ENCODE measurements at regions not wholly inside any gene's neighbourhood (a gene's known extent, or its start where the extent isn't known, plus 50 kb on each side); places are given as distances from the start of the nearest gene placed in this dataset.

- Histone ChIP-seq H3K9me3 (ENCODE audit: control insufficient read depth, low read depth, low read length) (no peaks in the 10 kb centered on the region), H3K27ac (ENCODE audit: control insufficient read depth, insufficient read depth, low read length) (no peak overlapping the region), H3K36me3 (ENCODE audit: control insufficient read depth in 2 of 2, extremely low read depth in 1 of 2, insufficient read depth in 2 of 2, low read length in 2 of 2) (no peaks in the 10 kb centered on the region), H3K27me3 (ENCODE audit: control insufficient read depth, extremely low read depth, insufficient read depth, low read length) (no peaks in the 10 kb centered on the region), H4K20me1 (ENCODE audit: control insufficient read depth, extremely low read depth, insufficient read depth, low read length) (no peaks in the 10 kb centered on the region), H3K9ac (ENCODE audit: control insufficient read depth, extremely low read depth, insufficient read depth, low read length) (no peak overlapping the region), H2AFZ (ENCODE audit: control insufficient read depth, low read length) (no peak overlapping the region), H3K4me3 (ENCODE audit: control insufficient read depth in 2 of 3, extremely low read depth in 1 of 3, insufficient read depth in 2 of 3, low read depth in 1 of 3, low read length in 3 of 3) (no peak overlapping the region), H3K4me1 (ENCODE audit: control insufficient read depth, extremely low read depth, insufficient read depth, low read length) (no peaks in the 10 kb centered on the region), H3K79me2 (ENCODE audit: control insufficient read depth, insufficient read depth, low read length) (no peaks in the 10 kb centered on the region), H3K4me2 (ENCODE audit: control insufficient read depth, extremely low read depth, insufficient read depth, low read depth, low read length) (no peak overlapping the region), H3K9me1 (ENCODE audit: control insufficient read depth, extremely low read depth, insufficient read depth, low read length) (no peaks in the 10 kb centered on the region)
- FAIRE-seq (no peak), DNase-seq (ENCODE audit: low read depth, low spot score) (no peak)
- dilution Hi-C loops (cut with MboI; ENCODE audit: extremely low pct_ligation_motif_present, low sequenced_read_pairs) = no loop called here
- TF ChIP-seq EZH2 (IDR thresholded peaks at IDR 0.05; ENCODE audit: low read length) (no peak), CTCF (optimal IDR thresholded peaks at IDR 0.05 in 1 of 3, IDR thresholded peaks at IDR 0.05 in 1 of 3, conservative IDR thresholded peaks at IDR 0.05 in 1 of 3; ENCODE audit: extremely low read depth in 1 of 3, insufficient read depth in 2 of 3, low read length in 3 of 3) (no peak)
Observed at GRCh38 chr5:158640593-158640980, 459.1 kb downstream of the EBF1 start.

GRCh38 chr5:158639881-158640592 lies 459.7 kb downstream of the EBF1 start:
- no peak overlapping the region for H3K9ac ChIP-seq (ENCODE audit: control insufficient read depth, extremely low read depth, insufficient read depth, low read length)
- dilution Hi-C loops (cut with MboI; ENCODE audit: extremely low pct_ligation_motif_present, low sequenced_read_pairs) = no loop called here
- no peak overlapping the region for H3K4me3 ChIP-seq (ENCODE audit: control insufficient read depth in 2 of 3, extremely low read depth in 1 of 3, insufficient read depth in 2 of 3, low read depth in 1 of 3, low read length in 3 of 3)
- H3K36me3 ChIP-seq (ENCODE audit: control insufficient read depth in 2 of 2, extremely low read depth in 1 of 2, insufficient read depth in 2 of 2, low read length in 2 of 2) = no peaks in the 10 kb centered on the region
- no peaks in the 10 kb centered on the region for H3K79me2 ChIP-seq (ENCODE audit: control insufficient read depth, insufficient read depth, low read length)
- no peak overlapping the region for H2AFZ ChIP-seq (ENCODE audit: control insufficient read depth, low read length)
- no peaks in the 10 kb centered on the region for H3K4me1 ChIP-seq (ENCODE audit: control insufficient read depth, extremely low read depth, insufficient read depth, low read length)
- no peaks in the 10 kb centered on the region for H3K9me3 ChIP-seq (ENCODE audit: control insufficient read depth, low read depth, low read length)
- H3K27me3 ChIP-seq (ENCODE audit: control insufficient read depth, extremely low read depth, insufficient read depth, low read length) = no peaks in the 10 kb centered on the region
- FAIRE-seq = no peak
- H3K27ac ChIP-seq (ENCODE audit: control insufficient read depth, insufficient read depth, low read length) = no peak overlapping the region
- H4K20me1 ChIP-seq (ENCODE audit: control insufficient read depth, extremely low read depth, insufficient read depth, low read length) = no peaks in the 10 kb centered on the region
- DNase-seq (ENCODE audit: low read depth, low spot score) = no peak
- H3K9me1 ChIP-seq (ENCODE audit: control insufficient read depth, extremely low read depth, insufficient read depth, low read length) = no peaks in the 10 kb centered on the region
- TF ChIP-seq CTCF (optimal IDR thresholded peaks at IDR 0.05 in 1 of 3, IDR thresholded peaks at IDR 0.05 in 1 of 3, conservative IDR thresholded peaks at IDR 0.05 in 1 of 3; ENCODE audit: extremely low read depth in 1 of 3, insufficient read depth in 2 of 3, low read length in 3 of 3) (no peak), EZH2 (IDR thresholded peaks at IDR 0.05; ENCODE audit: low read length) (no peak)
- no peak overlapping the region for H3K4me2 ChIP-seq (ENCODE audit: control insufficient read depth, extremely low read depth, insufficient read depth, low read depth, low read length)

Data from keratinocyte (primary cell).